CD1c-positive myeloid dendritic cell (primary cell): ENCODE measurements at regions not wholly inside any gene's neighbourhood (a gene's known extent, or its start where the extent isn't known, plus 50 kb on each side); places are given as distances from the start of the nearest gene placed in this dataset.

Experiments
- DNase-seq: peaks from one replicate; pipeline ENCODE4 v3.0.0-alpha.2; 2016; ENCODE audit errors: extremely low spot score

- no peak for DNase-seq
These were observed 251.4 kb upstream of the ROPN1 start for GRCh38 chr3:124243177-124243859.

GRCh38 chr3:124246376-124246775 is 254.5 kb upstream of the ROPN1 start:
- DNase-seq: no peak

GRCh38 chr3:124246949-124247348 is 255.0 kb upstream of the ROPN1 start:
- DNase-seq: no peak

- no peak for DNase-seq
These were observed 256.6 kb upstream of the ROPN1 start for GRCh38 chr3:124248471-124249028.

GRCh38 chr3:124249038-124249437 is 257.1 kb upstream of the ROPN1 start:
- no peak for DNase-seq

GRCh38 chr3:124250053-124250452 is 258.1 kb upstream of the ROPN1 start:
- DNase-seq: no peak

GRCh38 chr3:124256156-124256555 is 264.2 kb upstream of the ROPN1 start:
- no peak for DNase-seq

- DNase-seq: no peak
These were observed 264.7 kb upstream of the ROPN1 start for GRCh38 chr3:124256599-124256998.

- DNase-seq: no peak
These were observed 265.5 kb upstream of the ROPN1 start for GRCh38 chr3:124257336-124257864.

- no peak for DNase-seq
These were observed 266.2 kb upstream of the ROPN1 start for GRCh38 chr3:124258057-124258500.

- DNase-seq: peak; percentile 2
These were observed 268.4 kb upstream of the ROPN1 start for GRCh38 chr3:124260206-124260915.

- DNase-seq: no peak
These were observed 269.4 kb upstream of the ROPN1 start for GRCh38 chr3:124261306-124261705.

GRCh38 chr3:124263168-124263567 is 271.2 kb upstream of the ROPN1 start:
- no peak for DNase-seq

- no peak for DNase-seq
These were observed 272.4 kb upstream of the ROPN1 start for GRCh38 chr3:124264346-124264745.

- no peak for DNase-seq
These were observed 274.6 kb upstream of the ROPN1 start for GRCh38 chr3:124266487-124266886.

GRCh38 chr3:124267406-124267805 is 275.5 kb upstream of the ROPN1 start:
- DNase-seq: no peak

GRCh38 chr3:124268355-124268754 is 276.4 kb upstream of the ROPN1 start:
- DNase-seq: no peak

- DNase-seq: no peak
These were observed 277.7 kb upstream of the ROPN1 start for GRCh38 chr3:124269619-124270018.

GRCh38 chr3:124272605-124273151 is 280.8 kb upstream of the ROPN1 start:
- DNase-seq: no peak

GRCh38 chr3:124273651-124274050 is 281.7 kb upstream of the ROPN1 start:
- DNase-seq: no peak

GRCh38 chr3:124274051-124274450 is 282.1 kb upstream of the ROPN1 start:
- no peak for DNase-seq

GRCh38 chr3:124275412-124275811 is 283.5 kb upstream of the ROPN1 start:
- no peak for DNase-seq

- DNase-seq: no peak
These were observed 284.2 kb upstream of the ROPN1 start for GRCh38 chr3:124276133-124276532.
